HCT116 (cell line): ENCODE measurements at regions not wholly inside any gene's neighbourhood (a gene's known extent, or its start where the extent isn't known, plus 50 kb on each side); places are given as distances from the start of the nearest gene placed in this dataset.

ENCODE experiments used
- ATAC-seq: fragments of 200-7000 bp; cut with Tn5 transposase; 2 replicates; pipeline ENCODE4 v1.9.1; 2020; ENCODE audit warnings: mild to moderate bottlenecking, moderate library complexity
- BruUV-seq: library from RNA; stranded (reverse); fragments of 400-500 nt; replicated peaks from 2 replicates; lab custom pipeline; 2021; lab: Mats Ljungman, UMichigan
- CTCF ChIA-PET: fragments of 300-600 bp; sonication (Branson Sonifier 250); formaldehyde crosslinking; loops from one replicate; lab custom pipeline; 2021; ENCODE audit warnings: antibody characterized with exemption; lab: Charles Lee
- POLR2A ChIA-PET: fragments of 300-600, 350-600 bp; sonication (Branson Sonifier 250); formaldehyde crosslinking; loops from one replicate; lab custom pipeline; 2021; ENCODE audit warnings: antibody characterized with exemption; lab: Charles Lee
- RAD21 ChIA-PET, 2 experiments: fragments of 300-600 bp; sonication (Branson Sonifier 250); formaldehyde crosslinking; loops; one replicate each; lab custom pipeline; 2023; ENCODE audit warnings: low total read pairs in 2 of 2; ENCODE audit not compliant: uncharacterized antibody in 2 of 2, unreplicated experiment in 2 of 2, low non-redundant PET in 1 of 2; lab: Charles Lee
- DNase-seq: peaks from one replicate; pipeline ENCODE4 v3.0.0-alpha.2; 2010; ENCODE audit warnings: low read depth, low spot score
- H2AFZ ChIP-seq: fragments of 200-600 bp; shearing (Covaris generic), sonication (generic); 2 replicates; pipeline ENCODE4 v1.6.1; 2017; ENCODE audit warnings: low read depth, mixed run types, mixed read lengths, antibody characterized with exemption, low read length; ENCODE audit not compliant: poor library complexity, severe bottlenecking
- H3K27ac ChIP-seq: 2 replicates; pipeline ENCODE4 v1.5.1; 2012; ENCODE audit warnings: low read depth, low read length
- H3K27me3 ChIP-seq: fragments of 200-600 bp; sonication (generic); 2 replicates; pipeline ENCODE4 v1.6.1; 2016; ENCODE audit warnings: mixed run types, low read length, mixed read lengths; ENCODE audit not compliant: insufficient read depth
- H3K36me3 ChIP-seq, 2 experiments: fragments of 200-500 bp in 1 of 2; fragments of 200-600 bp in 1 of 2; sonication (Bioruptor generic) in 1 of 2; sonication (generic) in 1 of 2; 2 replicates each; pipeline versions ENCODE4 v1.5.1 to v1.6.1; 2014 to 2016; ENCODE audit warnings: low read length in 2 of 2, inconsistent platforms in 1 of 2, mixed read lengths in 1 of 2, mixed run types in 1 of 2; ENCODE audit not compliant: insufficient read depth in 2 of 2, control insufficient read depth in 1 of 2
- H3K4me1 ChIP-seq, 2 experiments: fragments of 200-600 bp in 1 of 2; sonication (generic) in 1 of 2; 2 replicates each; pipeline versions ENCODE4 v1.5.1 to v1.6.1; 2012 to 2017; ENCODE audit warnings: low read length in 2 of 2, inconsistent platforms in 1 of 2, mild to moderate bottlenecking in 1 of 2, mixed read lengths in 1 of 2, mixed run types in 1 of 2, moderate library complexity in 1 of 2; ENCODE audit not compliant: insufficient read depth in 2 of 2, control insufficient read depth in 1 of 2
- H3K4me2 ChIP-seq: fragments of 200-600 bp; sonication (generic); 2 replicates; pipeline ENCODE4 v1.6.1; 2017; ENCODE audit warnings: mixed run types, low read length, mixed read lengths
- H3K4me3 ChIP-seq, 2 experiments: fragments of 200-600 bp in 1 of 2; sonication (generic) in 1 of 2; replicated peaks in 1 of 2; 2 replicates each; pipeline ENCODE4 v1.5.1; 2011 to 2016; ENCODE audit warnings: low read length in 2 of 2, control low read depth in 1 of 2, low read depth in 1 of 2, mild to moderate bottlenecking in 1 of 2, mixed read lengths in 1 of 2, mixed run types in 1 of 2
- H3K79me2 ChIP-seq: fragments of 200-600 bp; sonication (generic); 2 replicates; pipeline ENCODE4 v1.6.1; 2017; ENCODE audit warnings: mild to moderate bottlenecking, mixed run types, low read length, moderate library complexity, mixed read lengths; ENCODE audit not compliant: insufficient read depth
- H3K9ac ChIP-seq: fragments of 200-600 bp; sonication (generic); 2 replicates; pipeline ENCODE4 v1.6.1; 2016; ENCODE audit warnings: low read length, mixed read lengths
- H3K9me2 ChIP-seq: fragments of 200-600 bp; sonication (generic), shearing (Covaris generic); 2 replicates; pipeline ENCODE4 v1.6.1; 2017; ENCODE audit warnings: mixed run types, mild to moderate bottlenecking, moderate library complexity; ENCODE audit not compliant: insufficient read depth
- H3K9me3 ChIP-seq, 2 experiments: fragments of 200-500 bp in 1 of 2; fragments of 200-600 bp in 1 of 2; sonication (Bioruptor generic) in 1 of 2; sonication (generic) in 1 of 2; 2 replicates each; pipeline ENCODE4 v1.6.1; 2014 to 2017; ENCODE audit warnings: low read length in 2 of 2, mixed read lengths in 2 of 2, inconsistent platforms in 1 of 2, low read depth in 1 of 2, mild to moderate bottlenecking in 1 of 2, mixed run types in 1 of 2, moderate library complexity in 1 of 2; ENCODE audit not compliant: control insufficient read depth in 1 of 2, insufficient read depth in 1 of 2
- H4K20me1 ChIP-seq: fragments of 200-600 bp; sonication (generic), shearing (Covaris generic); 2 replicates; pipeline ENCODE4 v1.6.1; 2017; ENCODE audit warnings: mixed run types, mild to moderate bottlenecking, moderate library complexity; ENCODE audit not compliant: insufficient read depth
- CBX3 ChIP-seq: IDR thresholded peaks from 2 replicates; pipeline ENCODE4 v1.6.1; 2012; ENCODE audit warnings: low read depth
- EGR1 ChIP-seq: IDR thresholded peaks from 2 replicates; pipeline ENCODE4 v1.6.1; 2012; ENCODE audit warnings: low read depth
- EZH2 ChIP-seq: fragments of 200-600 bp; sonication (generic); IDR thresholded peaks from 2 replicates; pipeline ENCODE4 v1.6.1; 2017; ENCODE audit warnings: antibody characterized with exemption, mixed run types
- EZH2phosphoT487 ChIP-seq: fragments of 200-600 bp; IDR thresholded peaks from 2 replicates; pipeline ENCODE4 v1.6.1; 2018; ENCODE audit warnings: antibody characterized with exemption, borderline replicate concordance
- FOSL1 ChIP-seq: IDR thresholded peaks from 2 replicates; pipeline ENCODE4 v1.6.1; 2012; ENCODE audit warnings: low read depth
- JUND ChIP-seq: IDR thresholded peaks from 2 replicates; pipeline ENCODE4 v1.6.1; 2012
- MAX ChIP-seq: IDR thresholded peaks from 2 replicates; pipeline ENCODE4 v1.6.1; 2012
- POLR2A ChIP-seq: IDR thresholded peaks from 2 replicates; pipeline ENCODE4 v1.7.0; 2011; ENCODE audit warnings: borderline replicate concordance; ENCODE audit not compliant: insufficient read depth, insufficient read length; ENCODE audit errors: extremely low read depth
- POLR2AphosphoS5 ChIP-seq: IDR thresholded peaks from 2 replicates; pipeline ENCODE4 v1.6.1; 2011; ENCODE audit warnings: mild to moderate bottlenecking, low read depth, low read length, moderate library complexity
- SIN3A ChIP-seq: IDR thresholded peaks from 2 replicates; pipeline ENCODE4 v1.6.1; 2012; ENCODE audit warnings: low read depth
- SP1 ChIP-seq: IDR thresholded peaks from 2 replicates; pipeline ENCODE4 v1.6.1; 2012; ENCODE audit warnings: low read depth
- SRF ChIP-seq: IDR thresholded peaks from 2 replicates; pipeline ENCODE4 v1.6.1; 2012; ENCODE audit warnings: low read depth
- TCF7L2 ChIP-seq: IDR thresholded peaks from 2 replicates; pipeline ENCODE4 v1.7.0; 2011; ENCODE audit warnings: borderline replicate concordance, inconsistent platforms; ENCODE audit not compliant: insufficient read depth, insufficient read length; ENCODE audit errors: extremely low read depth
- YY1 ChIP-seq: IDR thresholded peaks from 2 replicates; pipeline ENCODE4 v1.6.1; 2011; ENCODE audit warnings: low read length, low read depth, moderate library complexity, mild to moderate bottlenecking; ENCODE audit not compliant: insufficient replicate concordance; ENCODE audit errors: extremely low read depth
- ZBTB33 ChIP-seq: IDR thresholded peaks from 2 replicates; pipeline ENCODE4 v1.6.1; 2011; ENCODE audit warnings: mild to moderate bottlenecking, low read length, moderate library complexity; ENCODE audit not compliant: insufficient replicate concordance; ENCODE audit errors: extremely low read depth
- ZFX ChIP-seq: fragments of 450-650 bp; IDR thresholded peaks from 2 replicates; pipeline ENCODE4 v1.6.1; 2017
- ZNF274 ChIP-seq: fragments of 200-500 bp; sonication (Bioruptor generic); IDR thresholded peaks from 2 replicates; pipeline ENCODE4 v1.6.1; 2014; ENCODE audit warnings: mild to moderate bottlenecking, low read depth, low read length, inconsistent platforms
- intact Hi-C: fragments of 100-400 bp; cut with micrococcal nuclease; formaldehyde crosslinking; loops from 2 replicates; pipeline ENCODE4 v1.10.0; 2022
- TF ChIP-seq, protein P1 (sequence below): IDR thresholded peaks from 2 replicates; pipeline ENCODE4 v1.6.1; 2012

DNA sequence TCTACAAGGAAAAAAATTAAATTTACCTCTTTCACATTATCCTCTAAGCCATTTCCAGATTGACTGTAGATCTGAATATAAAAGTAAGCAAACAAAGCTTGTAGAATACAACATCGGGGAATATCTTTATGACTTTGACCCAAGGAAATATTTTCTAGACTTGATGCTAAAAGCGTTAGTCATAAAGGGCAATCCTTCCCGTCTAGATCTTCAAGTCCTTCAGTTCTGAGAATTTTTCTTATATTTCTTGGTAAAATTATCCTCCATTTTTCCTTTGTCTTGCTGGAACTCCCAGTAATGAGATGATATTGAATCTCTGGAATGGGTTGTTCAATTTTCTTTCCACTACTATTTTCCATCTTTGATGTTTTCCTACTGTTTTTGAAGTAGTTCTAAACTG is 77.8 kb upstream of the ZNF184 start:
- ChIA-PET CTCF (no interaction called here), RAD21 (no interaction called here), POLR2A (no interaction called here)
- DNase-seq, result no peak
- H3K9ac ChIP-seq, result no peak overlapping the region
- no peak overlapping the region for H3K4me2 ChIP-seq
- BruUV-seq, result no TSS peak
- H3K4me3 ChIP-seq, result no peak overlapping the region
- peaks cover 7 to 39% of the 10 kb centered on the region in 2 experiments; a peak in 3 of 4 replicates for H3K4me1 ChIP-seq
- no peak for ATAC-seq
- no peak overlapping the region for H3K27ac ChIP-seq
- intact Hi-C loops, result no loop called here
- H2AFZ ChIP-seq, result peak overlapping the region; percentile 100
- H3K9me2 ChIP-seq, result no peaks in the 10 kb centered on the region
- no peaks in the 10 kb centered on the region for H3K36me3 ChIP-seq
- H3K27me3 ChIP-seq, result no peaks in the 10 kb centered on the region
- H3K79me2 ChIP-seq, result no peaks in the 10 kb centered on the region
- no peak for TF ChIP-seq SP1
- TF ChIP-seq ZBTB33, result no peak
- no peak for TF ChIP-seq EZH2phosphoT487
- TF ChIP-seq EZH2, result no peak
- no peak for TF ChIP-seq MAX
- no peak for TF ChIP-seq SRF
- TF ChIP-seq JUND, result no peak
- TF ChIP-seq POLR2A, result no peak
- no peak for TF ChIP-seq SIN3A
- TF ChIP-seq, protein P1, sequence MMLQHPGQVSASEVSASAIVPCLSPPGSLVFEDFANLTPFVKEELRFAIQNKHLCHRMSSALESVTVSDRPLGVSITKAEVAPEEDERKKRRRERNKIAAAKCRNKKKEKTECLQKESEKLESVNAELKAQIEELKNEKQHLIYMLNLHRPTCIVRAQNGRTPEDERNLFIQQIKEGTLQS, result no peak
- TF ChIP-seq YY1, result no peak
- no peak for TF ChIP-seq TCF7L2
- no peak for TF ChIP-seq POLR2AphosphoS5
- no peak for TF ChIP-seq ZNF274
- no peak for TF ChIP-seq FOSL1
- TF ChIP-seq EGR1, result no peak
- TF ChIP-seq ZFX, result no peak
- TF ChIP-seq CBX3, result no peak
- H4K20me1 ChIP-seq, result no peaks in the 10 kb centered on the region
- no peaks in the 10 kb centered on the region for H3K9me3 ChIP-seq
